GM12878 (cell line): ENCODE measurements at regions not wholly inside any gene's neighbourhood (a gene's known extent, or its start where the extent isn't known, plus 50 kb on each side); places are given as distances from the start of the nearest gene placed in this dataset.

Experiments used
- ATAC-seq: fragments of 200-7000 bp; cut with Tn5 transposase; 3 replicates; pipeline ENCODE4 v1.9.1; 2020; ENCODE audit warnings: mild to moderate bottlenecking, moderate library complexity
- BruUV-seq: library from RNA; stranded (reverse); fragments of 400-500 nt; replicated peaks from 2 replicates; lab custom pipeline; 2021; lab: Mats Ljungman, UMichigan
- CTCF ChIA-PET: fragments of 300-600 bp; sonication (Branson Sonifier 250); formaldehyde crosslinking; extraction: SDS; loops from one replicate; lab custom pipeline; 2021; ENCODE audit warnings: inconsistent platforms; lab: Yijun Ruan, JAX
- POLR2A ChIA-PET: fragments of 350-600 bp; formaldehyde crosslinking; extraction: SDS; loops from one replicate; lab custom pipeline; 2021; ENCODE audit warnings: inconsistent platforms; lab: Charles Lee
- RAD21 ChIA-PET: fragments of 300-600 bp; sonication (Branson Sonifier 250); formaldehyde crosslinking; loops from one replicate; lab custom pipeline; 2023; ENCODE audit warnings: antibody characterized with exemption; ENCODE audit not compliant: unreplicated experiment; lab: Charles Lee
- SMC1A ChIA-PET: fragments of 300-600 bp; sonication (Branson Sonifier 250); formaldehyde crosslinking; loops from one replicate; lab custom pipeline; 2023; ENCODE audit not compliant: unreplicated experiment, uncharacterized antibody; lab: Charles Lee
- DNase-seq: peaks from one replicate; pipeline ENCODE4 v3.0.0-alpha.2; 2011; ENCODE audit warnings: low read depth, low spot score
- FAIRE-seq: peaks from 3 replicates; lab custom pipeline; 2011; peaks lifted over from hg19 to GRCh38; lab: Jason Lieb, UNC
- H2AFZ ChIP-seq: 2 replicates; pipeline ENCODE4 v1.6.0; 2011; ENCODE audit warnings: low read depth, low read length, control low read depth; ENCODE audit not compliant: control insufficient read depth
- H3K27ac ChIP-seq: 2 replicates; pipeline ENCODE4 v1.5.1; 2011; ENCODE audit warnings: control low read depth; ENCODE audit not compliant: control insufficient read depth, insufficient read depth
- H3K27me3 ChIP-seq, 2 experiments: replicated peaks in 1 of 2; 2 replicates each; pipeline versions ENCODE4 v1.6.0 to v1.6.1; 2011; ENCODE audit warnings: low read length in 1 of 2; ENCODE audit not compliant: control insufficient read depth in 2 of 2, insufficient read depth in 2 of 2
- H3K36me3 ChIP-seq, 2 experiments: 2 replicates each; pipeline ENCODE4 v1.5.1; 2011; ENCODE audit warnings: low read length in 1 of 2; ENCODE audit not compliant: control insufficient read depth in 2 of 2, insufficient read depth in 2 of 2
- H3K4me1 ChIP-seq: 2 replicates; pipeline ENCODE4 v1.6.1; 2011; ENCODE audit warnings: mild to moderate bottlenecking, low read length, moderate library complexity, mixed read lengths; ENCODE audit not compliant: control insufficient read depth, insufficient read depth
- H3K4me2 ChIP-seq: 2 replicates; pipeline ENCODE4 v1.6.0; 2011; ENCODE audit warnings: control low read depth; ENCODE audit not compliant: control insufficient read depth, insufficient read depth
- H3K4me3 ChIP-seq: fragments of 200-600 bp; sonication (generic); 2 replicates; pipeline ENCODE4 v1.5.1; 2016
- H3K79me2 ChIP-seq: 2 replicates; pipeline ENCODE4 v1.6.0; 2011; ENCODE audit warnings: low read length; ENCODE audit not compliant: control insufficient read depth, insufficient read depth
- H3K9ac ChIP-seq: 2 replicates; pipeline ENCODE4 v1.8.0; 2011; ENCODE audit warnings: low read length, control low read depth, mixed read lengths; ENCODE audit not compliant: control insufficient read depth, insufficient read depth
- H3K9me3 ChIP-seq: replicated peaks from 3 replicates; pipeline ENCODE4 v1.5.1; 2011; ENCODE audit warnings: mild to moderate bottlenecking, low read length; ENCODE audit not compliant: control insufficient read depth, insufficient read depth
- H4K20me1 ChIP-seq: 2 replicates; pipeline ENCODE4 v1.6.0; 2011; ENCODE audit not compliant: control insufficient read depth, insufficient read depth
- CHD1 ChIP-seq: IDR thresholded peaks from 2 replicates; pipeline ENCODE4 v1.6.1; 2012; ENCODE audit warnings: low read depth, low read length, improper control_type of control experiment
- DPF2 ChIP-seq: fragments of 450-650 bp; IDR thresholded peaks from 2 replicates; pipeline ENCODE4 v1.6.1; 2017; ENCODE audit warnings: mild to moderate bottlenecking
- GABPA ChIP-seq: IDR thresholded peaks from 2 replicates; pipeline ENCODE4 v1.6.1; 2014; ENCODE audit warnings: antibody characterized with exemption, low read depth, mild to moderate bottlenecking, inconsistent platforms
- HDAC2 ChIP-seq: fragments of 200-600 bp; sonication (generic); IDR thresholded peaks from 2 replicates; pipeline ENCODE4 v1.6.1; 2017
- JUNB ChIP-seq: IDR thresholded peaks from 2 replicates; pipeline ENCODE4 v1.6.1; 2016; ENCODE audit warnings: antibody characterized with exemption, mild to moderate bottlenecking
- NFYA ChIP-seq: IDR thresholded peaks from 2 replicates; pipeline ENCODE4 v1.6.1; 2011; ENCODE audit warnings: low read depth, mild to moderate bottlenecking, low read length, improper control_type of control experiment, borderline replicate concordance
- POU2F2 ChIP-seq: IDR thresholded peaks from 3 replicates; pipeline ENCODE4 v1.6.1; 2011; ENCODE audit warnings: low read depth, mild to moderate bottlenecking, low read length, borderline replicate concordance
- RELA ChIP-seq: fragments of 450-650 bp; IDR thresholded peaks from 2 replicates; pipeline ENCODE4 v1.8.0; 2014; ENCODE audit warnings: borderline replicate concordance; ENCODE audit not compliant: partially characterized antibody
- REST ChIP-seq: IDR thresholded peaks from 2 replicates; pipeline ENCODE4 v1.6.1; 2012; ENCODE audit warnings: mild to moderate bottlenecking, low read depth, low read length
- ZZZ3 ChIP-seq: IDR thresholded peaks from 2 replicates; pipeline ENCODE4 v1.6.1; 2011; ENCODE audit warnings: low read depth; ENCODE audit not compliant: control insufficient read depth, insufficient read length
- WGBS: methylation state at CpG from one replicate; pipeline ENCODE4 v1.1.6; 2016; ENCODE audit warnings: low lambda C conversion rate; ENCODE audit not compliant: insufficient replicate concordance, insufficient coverage; ENCODE audit errors: missing lambda C conversion rate; 5-methylcytosine and 5-hydroxymethylcytosine counted together
- in situ Hi-C: fragments of 300-500 bp; cut with MboI; formaldehyde crosslinking; loops from 9 replicates; pipeline ENCODE4 v1.14.3; 2018; ENCODE audit warnings: mixed read lengths
- intact Hi-C: fragments of 100-400 bp; cut with micrococcal nuclease; formaldehyde crosslinking; loops from one replicate; pipeline ENCODE4 v1.14.2; 2022; ENCODE audit not compliant: unreplicated experiment
- TF ChIP-seq, protein P1 (sequence below): fragments of 450-650 bp; IDR thresholded peaks from 2 replicates; pipeline ENCODE4 v1.6.1; 2016; ENCODE audit warnings: mild to moderate bottlenecking
- TF ChIP-seq, protein P2 (sequence below): fragments of 150-350 bp; IDR thresholded peaks from 2 replicates; pipeline ENCODE4 v1.6.1; 2014; ENCODE audit warnings: mild to moderate bottlenecking, low read depth, low read length
- TF ChIP-seq, protein P3 (sequence below): fragments of 450-650 bp; conservative IDR thresholded peaks from 2 replicates; pipeline ENCODE4 v1.6.1; 2017; ENCODE audit warnings: mild to moderate bottlenecking, moderate library complexity

DNA sequence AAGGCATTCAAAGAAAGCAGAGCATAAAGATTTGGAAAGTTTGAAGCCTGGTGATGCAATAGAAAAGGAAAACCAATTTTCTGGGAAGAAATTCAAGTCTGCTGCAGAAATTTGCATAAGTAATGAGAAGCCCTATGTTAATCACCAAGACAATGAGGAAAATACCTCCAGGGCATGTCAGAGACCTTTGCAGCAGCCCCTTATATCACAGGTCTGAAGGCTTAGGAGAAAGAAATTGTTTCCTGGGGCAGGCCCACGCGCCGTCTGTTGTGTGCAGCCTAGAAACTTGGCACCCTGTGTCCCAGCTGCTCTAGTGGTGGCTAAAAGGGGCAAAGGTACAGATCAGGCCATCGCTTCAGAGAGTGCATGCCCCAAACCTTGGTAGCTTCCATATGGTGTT lies 495.3 kb upstream of the CDH6 start (continued):
- TF ChIP-seq HDAC2 (no peak), POU2F2 (no peak), REST (no peak), JUNB (no peak), CHD1 (no peak)

GRCh38 chr5:30693326-30693725 lies 500.2 kb upstream of the CDH6 start:
- SMC1A ChIA-PET = interaction anchor here (1.4 kb wide), 1 partner anchor 20 kb away, joined by 3 read pairs; no protein-coding TSS in a partner anchor
- TF ChIP-seq, protein P1, sequence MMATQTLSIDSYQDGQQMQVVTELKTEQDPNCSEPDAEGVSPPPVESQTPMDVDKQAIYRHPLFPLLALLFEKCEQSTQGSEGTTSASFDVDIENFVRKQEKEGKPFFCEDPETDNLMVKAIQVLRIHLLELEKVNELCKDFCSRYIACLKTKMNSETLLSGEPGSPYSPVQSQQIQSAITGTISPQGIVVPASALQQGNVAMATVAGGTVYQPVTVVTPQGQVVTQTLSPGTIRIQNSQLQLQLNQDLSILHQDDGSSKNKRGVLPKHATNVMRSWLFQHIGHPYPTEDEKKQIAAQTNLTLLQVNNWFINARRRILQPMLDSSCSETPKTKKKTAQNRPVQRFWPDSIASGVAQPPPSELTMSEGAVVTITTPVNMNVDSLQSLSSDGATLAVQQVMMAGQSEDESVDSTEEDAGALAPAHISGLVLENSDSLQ = no peak
- TF ChIP-seq GABPA = no peak
- TF ChIP-seq RELA = no peak
- TF ChIP-seq, protein P2, sequence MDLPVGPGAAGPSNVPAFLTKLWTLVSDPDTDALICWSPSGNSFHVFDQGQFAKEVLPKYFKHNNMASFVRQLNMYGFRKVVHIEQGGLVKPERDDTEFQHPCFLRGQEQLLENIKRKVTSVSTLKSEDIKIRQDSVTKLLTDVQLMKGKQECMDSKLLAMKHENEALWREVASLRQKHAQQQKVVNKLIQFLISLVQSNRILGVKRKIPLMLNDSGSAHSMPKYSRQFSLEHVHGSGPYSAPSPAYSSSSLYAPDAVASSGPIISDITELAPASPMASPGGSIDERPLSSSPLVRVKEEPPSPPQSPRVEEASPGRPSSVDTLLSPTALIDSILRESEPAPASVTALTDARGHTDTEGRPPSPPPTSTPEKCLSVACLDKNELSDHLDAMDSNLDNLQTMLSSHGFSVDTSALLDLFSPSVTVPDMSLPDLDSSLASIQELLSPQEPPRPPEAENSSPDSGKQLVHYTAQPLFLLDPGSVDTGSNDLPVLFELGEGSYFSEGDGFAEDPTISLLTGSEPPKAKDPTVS = no peak
- TF ChIP-seq DPF2 = no peak
- no peak for TF ChIP-seq NFYA
- TF ChIP-seq, protein P3, sequence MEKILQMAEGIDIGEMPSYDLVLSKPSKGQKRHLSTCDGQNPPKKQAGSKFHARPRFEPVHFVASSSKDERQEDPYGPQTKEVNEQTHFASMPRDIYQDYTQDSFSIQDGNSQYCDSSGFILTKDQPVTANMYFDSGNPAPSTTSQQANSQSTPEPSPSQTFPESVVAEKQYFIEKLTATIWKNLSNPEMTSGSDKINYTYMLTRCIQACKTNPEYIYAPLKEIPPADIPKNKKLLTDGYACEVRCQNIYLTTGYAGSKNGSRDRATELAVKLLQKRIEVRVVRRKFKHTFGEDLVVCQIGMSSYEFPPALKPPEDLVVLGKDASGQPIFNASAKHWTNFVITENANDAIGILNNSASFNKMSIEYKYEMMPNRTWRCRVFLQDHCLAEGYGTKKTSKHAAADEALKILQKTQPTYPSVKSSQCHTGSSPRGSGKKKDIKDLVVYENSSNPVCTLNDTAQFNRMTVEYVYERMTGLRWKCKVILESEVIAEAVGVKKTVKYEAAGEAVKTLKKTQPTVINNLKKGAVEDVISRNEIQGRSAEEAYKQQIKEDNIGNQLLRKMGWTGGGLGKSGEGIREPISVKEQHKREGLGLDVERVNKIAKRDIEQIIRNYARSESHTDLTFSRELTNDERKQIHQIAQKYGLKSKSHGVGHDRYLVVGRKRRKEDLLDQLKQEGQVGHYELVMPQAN = no peak
- TF ChIP-seq ZZZ3 = no peak

More at GRCh38 chr5:30693326-30693725, 500.2 kb upstream of the CDH6 start:
- Histone ChIP-seq H3K4me3 (no peak overlapping the region), H3K27me3 (no peaks in the 10 kb centered on the region), H3K27ac (no peak overlapping the region), H3K79me2 (no peaks in the 10 kb centered on the region), H3K36me3 (no peaks in the 10 kb centered on the region), H2AFZ (no peak overlapping the region), H3K9ac (no peak overlapping the region), H3K4me1 (no peaks in the 10 kb centered on the region), H3K9me3 (no peaks in the 10 kb centered on the region), H4K20me1 (no peaks in the 10 kb centered on the region), H3K4me2 (no peak overlapping the region)
- intact Hi-C loops = no loop called here
- DNase-seq (no peak), FAIRE-seq (no peak), ATAC-seq (no peak)
- in situ Hi-C loops = no loop called here
- no TSS peak for BruUV-seq
- RAD21 ChIA-PET = no interaction called here
- POLR2A ChIA-PET = no interaction called here
- CTCF ChIA-PET = no interaction called here
- 2% methylated on average over 2 of the region's 2 CpGs for WGBS
